Esophagus squamous epithelium (tissue), 4 donors: ENCODE measurements at regions not wholly inside any gene's neighbourhood (a gene's known extent, or its start where the extent isn't known, plus 50 kb on each side); places are given as distances from the start of the nearest gene placed in this dataset.

Experiments used
- POLR2A ChIP-seq, 4 donors: fragments of 450-650 bp; IDR thresholded peaks; one replicate each; pipeline ENCODE4 v1.6.1; 2017; ENCODE audit warnings: antibody characterized with exemption in 4 of 4, mild to moderate bottlenecking in 4 of 4, moderate library complexity in 3 of 4
- TF ChIP-seq, protein P1 (sequence below), 6 experiments: fragments of 450-650 bp in 4 of 6; fragments of 200-600 bp in 2 of 6; sonication (generic) in 2 of 6; IDR thresholded peaks; one replicate each; pipeline ENCODE4 v1.5.1; 2016 to 2019; ENCODE audit warnings: antibody characterized with exemption in 6 of 6, mild to moderate bottlenecking in 4 of 6, moderate library complexity in 4 of 6

DNA sequence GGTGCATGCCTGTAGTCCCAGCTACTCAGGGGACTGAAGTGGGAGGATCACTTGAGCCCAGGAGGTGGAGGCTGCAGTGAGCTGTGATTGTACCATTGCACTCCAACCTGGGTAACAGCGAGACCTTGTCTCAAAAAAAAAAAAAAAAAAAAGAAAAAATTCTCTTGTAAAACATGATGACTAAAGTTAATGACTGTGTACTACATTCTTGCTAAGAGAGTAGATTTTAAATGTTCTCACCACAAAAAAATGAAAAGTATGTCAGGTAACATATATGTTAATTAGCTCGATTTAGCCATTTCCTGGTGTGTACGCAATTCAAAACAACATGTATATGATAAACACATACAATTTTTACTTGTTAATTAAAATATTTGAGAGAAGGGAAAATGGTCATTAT is 480.7 kb upstream of the RGS6 start:
- TF ChIP-seq, protein P1, sequence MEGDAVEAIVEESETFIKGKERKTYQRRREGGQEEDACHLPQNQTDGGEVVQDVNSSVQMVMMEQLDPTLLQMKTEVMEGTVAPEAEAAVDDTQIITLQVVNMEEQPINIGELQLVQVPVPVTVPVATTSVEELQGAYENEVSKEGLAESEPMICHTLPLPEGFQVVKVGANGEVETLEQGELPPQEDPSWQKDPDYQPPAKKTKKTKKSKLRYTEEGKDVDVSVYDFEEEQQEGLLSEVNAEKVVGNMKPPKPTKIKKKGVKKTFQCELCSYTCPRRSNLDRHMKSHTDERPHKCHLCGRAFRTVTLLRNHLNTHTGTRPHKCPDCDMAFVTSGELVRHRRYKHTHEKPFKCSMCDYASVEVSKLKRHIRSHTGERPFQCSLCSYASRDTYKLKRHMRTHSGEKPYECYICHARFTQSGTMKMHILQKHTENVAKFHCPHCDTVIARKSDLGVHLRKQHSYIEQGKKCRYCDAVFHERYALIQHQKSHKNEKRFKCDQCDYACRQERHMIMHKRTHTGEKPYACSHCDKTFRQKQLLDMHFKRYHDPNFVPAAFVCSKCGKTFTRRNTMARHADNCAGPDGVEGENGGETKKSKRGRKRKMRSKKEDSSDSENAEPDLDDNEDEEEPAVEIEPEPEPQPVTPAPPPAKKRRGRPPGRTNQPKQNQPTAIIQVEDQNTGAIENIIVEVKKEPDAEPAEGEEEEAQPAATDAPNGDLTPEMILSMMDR (IDR thresholded peaks at IDR 0.05) = no peak
- no peak for TF ChIP-seq POLR2A (IDR thresholded peaks at IDR 0.05)
